Parathyroid adenoma (tissue), 2 donors: ENCODE measurements at regions not wholly inside any gene's neighbourhood (a gene's known extent, or its start where the extent isn't known, plus 50 kb on each side); places are given as distances from the start of the nearest gene placed in this dataset.
"Not testable (repeated sequence)": the region's sequence is repeated elsewhere in the genome, so short reads cannot be mapped to it uniquely, and the experiment has no call there.

ENCODE experiments used
- H2AFZ ChIP-seq: fragments of 300-600 bp; sonication (generic); one replicate; pipeline ENCODE4 v1.7.0; 2017; ENCODE audit warnings: antibody characterized with exemption, mild to moderate bottlenecking
- H3K27ac ChIP-seq: fragments of 300-600 bp; sonication (generic); one replicate; pipeline ENCODE4 v1.7.0; 2017
- H3K27me3 ChIP-seq: fragments of 300-600 bp; sonication (generic); one replicate; pipeline ENCODE4 v1.7.0; 2017; ENCODE audit warnings: low read length; ENCODE audit not compliant: control insufficient read depth, insufficient read depth
- H3K36me3 ChIP-seq: fragments of 300-600 bp; sonication (generic); one replicate; pipeline ENCODE4 v1.7.0; 2017; ENCODE audit warnings: low read length; ENCODE audit not compliant: control insufficient read depth, insufficient read depth
- H3K4me1 ChIP-seq: fragments of 300-600 bp; sonication (generic); one replicate; pipeline ENCODE4 v1.7.0; 2017; ENCODE audit warnings: control low read depth
- H3K4me2 ChIP-seq: fragments of 300-600 bp; sonication (generic); one replicate; pipeline ENCODE4 v1.7.0; 2017; ENCODE audit warnings: low read length
- H3K4me3 ChIP-seq: fragments of 300-600 bp; sonication (generic); one replicate; pipeline ENCODE4 v1.7.0; 2017; ENCODE audit warnings: low read depth, low read length
- H3K79me2 ChIP-seq: fragments of 300-600 bp; sonication (generic); one replicate; pipeline ENCODE4 v1.7.0; 2017; ENCODE audit warnings: control low read depth
- H3K9ac ChIP-seq: fragments of 300-600 bp; sonication (generic); one replicate; pipeline ENCODE4 v1.7.0; 2017; ENCODE audit warnings: mild to moderate bottlenecking
- H3K9me3 ChIP-seq: fragments of 300-600 bp; sonication (generic); one replicate; pipeline ENCODE4 v1.7.0; 2017; ENCODE audit warnings: low read length; ENCODE audit not compliant: control insufficient read depth
- TF ChIP-seq, protein P1 (sequence below): fragments of 300-600 bp; sonication (generic); IDR thresholded peaks from one replicate; pipeline ENCODE4 v1.7.0; 2017; ENCODE audit warnings: antibody characterized with exemption, mild to moderate bottlenecking
- donor health status: primary hyperparathyroidism.

DNA sequence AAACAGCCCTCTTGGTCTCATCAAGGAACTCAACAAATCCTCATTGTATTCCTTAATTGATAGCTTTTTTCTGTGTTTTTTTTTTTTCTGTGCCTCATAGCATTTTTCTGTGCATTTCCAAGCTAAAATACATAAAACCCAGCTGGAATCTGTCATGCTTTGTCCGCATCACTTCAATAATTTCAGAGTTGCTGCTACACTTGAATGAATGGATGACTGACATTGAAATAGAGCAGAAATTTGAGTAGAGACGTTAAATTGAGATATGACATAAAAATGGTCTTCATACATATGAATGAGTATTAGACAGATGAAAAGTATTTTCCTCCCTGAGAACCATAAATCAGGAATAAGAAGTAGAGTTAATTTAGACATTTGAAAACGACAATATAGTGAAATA is 593.2 kb downstream of the TMA16 start:
- Histone ChIP-seq H3K36me3 (no peaks in the 10 kb centered on the region), H3K9ac (no peak overlapping the region), H2AFZ (no peak overlapping the region), H3K27me3 (no peaks in the 10 kb centered on the region), H3K4me2 (no peak overlapping the region), H3K9me3 (no peaks in the 10 kb centered on the region), H3K79me2 (no peaks in the 10 kb centered on the region), H3K27ac (no peak overlapping the region), H3K4me1 (no peaks in the 10 kb centered on the region), H3K4me3 (no peak overlapping the region)
- TF ChIP-seq, protein P1, sequence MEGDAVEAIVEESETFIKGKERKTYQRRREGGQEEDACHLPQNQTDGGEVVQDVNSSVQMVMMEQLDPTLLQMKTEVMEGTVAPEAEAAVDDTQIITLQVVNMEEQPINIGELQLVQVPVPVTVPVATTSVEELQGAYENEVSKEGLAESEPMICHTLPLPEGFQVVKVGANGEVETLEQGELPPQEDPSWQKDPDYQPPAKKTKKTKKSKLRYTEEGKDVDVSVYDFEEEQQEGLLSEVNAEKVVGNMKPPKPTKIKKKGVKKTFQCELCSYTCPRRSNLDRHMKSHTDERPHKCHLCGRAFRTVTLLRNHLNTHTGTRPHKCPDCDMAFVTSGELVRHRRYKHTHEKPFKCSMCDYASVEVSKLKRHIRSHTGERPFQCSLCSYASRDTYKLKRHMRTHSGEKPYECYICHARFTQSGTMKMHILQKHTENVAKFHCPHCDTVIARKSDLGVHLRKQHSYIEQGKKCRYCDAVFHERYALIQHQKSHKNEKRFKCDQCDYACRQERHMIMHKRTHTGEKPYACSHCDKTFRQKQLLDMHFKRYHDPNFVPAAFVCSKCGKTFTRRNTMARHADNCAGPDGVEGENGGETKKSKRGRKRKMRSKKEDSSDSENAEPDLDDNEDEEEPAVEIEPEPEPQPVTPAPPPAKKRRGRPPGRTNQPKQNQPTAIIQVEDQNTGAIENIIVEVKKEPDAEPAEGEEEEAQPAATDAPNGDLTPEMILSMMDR, result no peak

DNA sequence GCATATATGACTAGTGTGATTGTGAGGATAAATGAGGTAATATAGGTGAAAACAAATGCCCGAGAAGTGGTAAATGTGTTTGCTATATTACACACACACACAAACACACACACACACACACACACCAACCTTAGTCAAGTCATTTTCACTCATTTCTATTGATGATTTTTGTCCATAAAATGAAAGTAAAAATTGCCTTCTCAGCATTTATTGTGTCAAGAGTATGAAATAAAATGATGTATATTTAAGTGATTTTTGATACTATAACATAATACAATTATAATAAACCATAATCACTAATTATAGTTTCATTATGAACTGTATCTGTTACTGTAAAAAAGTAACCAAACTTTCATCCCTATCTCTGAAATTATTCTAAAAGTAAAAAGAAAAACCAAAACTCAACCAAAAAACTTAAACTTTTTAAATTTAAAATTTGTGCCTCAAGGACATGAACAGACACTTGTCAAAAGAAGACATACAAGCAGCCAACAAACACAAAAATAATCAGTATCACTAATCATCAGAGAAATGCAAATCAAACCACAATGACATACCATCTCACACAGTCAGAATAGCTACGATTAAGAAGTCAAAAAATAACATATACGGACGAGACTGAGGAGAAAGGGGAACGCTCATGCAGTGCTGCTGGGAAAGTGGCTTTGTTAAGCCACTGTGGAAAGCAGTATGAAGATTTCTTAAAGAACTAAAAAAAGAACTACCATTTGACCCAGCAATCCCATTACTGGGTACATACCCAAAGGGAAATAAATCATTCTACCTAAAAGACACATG is 601.0 kb downstream of the TMA16 start:
- TF ChIP-seq, protein P1, result no peak
- Histone ChIP-seq H3K27ac (no peak overlapping the region), H3K4me3 (no peak overlapping the region), H3K9me3 (no peaks in the 10 kb centered on the region), H3K4me2 (no peak overlapping the region), H3K36me3 (no peaks in the 10 kb centered on the region), H3K79me2 (no peaks in the 10 kb centered on the region), H3K9ac (no peak overlapping the region), H3K4me1 (no peaks in the 10 kb centered on the region), H2AFZ (no peak overlapping the region), H3K27me3 (no peaks in the 10 kb centered on the region)

DNA sequence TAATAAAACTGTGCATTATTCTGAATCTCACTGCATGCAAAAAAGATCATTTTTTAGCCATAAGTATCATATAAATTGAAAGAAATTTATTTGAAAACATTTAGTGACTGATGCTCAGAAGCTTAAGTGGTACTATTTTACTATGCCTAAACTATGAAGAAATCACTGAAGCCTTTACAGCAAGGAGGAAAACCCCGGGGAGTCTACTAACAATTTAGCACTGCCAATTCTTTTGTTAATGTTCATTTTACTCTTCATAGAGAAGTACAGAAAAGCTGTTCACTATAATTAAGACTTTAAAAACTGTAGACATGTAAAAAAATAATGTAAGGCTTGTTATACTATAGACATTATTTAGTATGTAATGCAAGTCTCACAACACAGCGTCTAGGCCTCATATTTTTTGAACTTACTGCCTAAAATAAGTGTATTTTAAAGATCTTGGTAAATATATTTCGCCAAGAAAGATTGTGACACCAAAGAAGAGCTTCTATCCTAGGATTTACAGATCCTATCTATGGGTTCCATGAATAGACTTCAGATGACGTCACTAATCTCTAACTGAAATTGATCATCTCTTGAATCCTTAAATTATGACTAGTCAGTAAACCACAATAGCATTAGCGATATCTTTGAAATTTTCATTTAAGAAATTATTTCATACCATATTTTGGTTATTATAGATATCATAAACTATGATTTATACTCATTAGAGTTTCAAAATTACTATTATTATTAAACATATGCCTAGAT is 602.5 kb downstream of the TMA16 start:
- Histone ChIP-seq H3K4me1 (no peaks in the 10 kb centered on the region), H3K9me3 (no peaks in the 10 kb centered on the region), H3K27me3 (no peaks in the 10 kb centered on the region), H3K9ac (no peak overlapping the region), H3K4me3 (no peak overlapping the region), H2AFZ (no peak overlapping the region), H3K27ac (no peak overlapping the region), H3K4me2 (no peak overlapping the region), H3K36me3 (no peaks in the 10 kb centered on the region), H3K79me2 (no peaks in the 10 kb centered on the region)
- TF ChIP-seq, protein P1, result no peak

DNA sequence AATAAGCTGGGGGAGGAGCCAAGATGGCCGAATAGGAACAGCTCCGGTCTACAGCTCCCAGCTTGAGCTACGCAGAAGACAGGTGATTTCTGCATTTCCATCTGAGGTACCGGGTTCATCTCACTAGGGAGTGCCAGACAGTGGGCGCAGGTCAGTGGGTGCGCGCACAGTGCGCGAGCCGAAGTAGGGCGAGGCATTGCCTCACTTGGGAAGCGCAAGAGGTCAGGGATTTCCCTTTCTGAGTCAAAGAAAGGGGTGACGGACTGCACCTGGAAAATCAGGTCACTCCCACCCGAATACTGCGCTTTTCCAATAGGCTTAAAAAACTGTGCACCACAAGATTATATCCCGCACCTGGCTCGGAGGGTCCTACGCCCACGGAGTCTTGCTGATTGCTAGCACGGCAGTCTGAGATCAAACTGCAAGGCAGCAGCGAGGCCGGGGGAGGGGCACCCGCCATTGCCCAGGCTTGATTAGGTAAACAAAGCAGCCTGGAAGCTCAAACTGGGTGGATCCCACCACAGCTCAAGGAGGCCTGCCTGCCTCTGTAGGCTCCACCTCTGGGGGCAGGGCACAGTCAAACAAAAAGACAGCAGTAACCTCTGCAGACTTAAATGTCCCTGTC is 606.4 kb downstream of the TMA16 start:
- H2AFZ ChIP-seq, H3K4me1 ChIP-seq, H3K27ac ChIP-seq, H3K4me3 ChIP-seq, H3K9me3 ChIP-seq, H3K27me3 ChIP-seq, H3K4me2 ChIP-seq, H3K36me3 ChIP-seq, H3K79me2 ChIP-seq, H3K9ac ChIP-seq: not testable (repeated sequence)

DNA sequence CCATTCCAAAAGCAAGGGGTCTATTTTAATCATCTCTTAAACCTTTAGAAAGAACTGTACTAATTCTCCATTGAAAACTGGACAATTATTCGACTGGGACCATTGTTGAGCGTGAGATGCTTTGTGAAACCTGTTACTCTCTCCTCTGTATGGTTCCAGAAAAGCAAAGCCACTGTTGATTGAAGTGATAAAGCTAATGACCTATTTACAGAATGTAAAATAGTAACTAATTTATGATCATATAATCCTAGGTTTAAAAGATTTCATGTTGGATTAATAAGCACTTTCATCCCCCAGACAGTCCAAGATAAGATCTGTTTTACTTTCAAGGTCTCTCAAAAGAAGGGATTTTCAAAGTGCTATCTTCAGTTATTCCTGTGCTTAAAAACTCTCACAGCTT is 614.5 kb downstream of the TMA16 start:
- Histone ChIP-seq H2AFZ (no peak overlapping the region), H3K79me2 (no peaks in the 10 kb centered on the region), H3K27me3 (no peaks in the 10 kb centered on the region), H3K4me1 (no peaks in the 10 kb centered on the region), H3K36me3 (no peaks in the 10 kb centered on the region), H3K9me3 (no peaks in the 10 kb centered on the region), H3K27ac (no peak overlapping the region), H3K4me2 (no peak overlapping the region), H3K9ac (no peak overlapping the region), H3K4me3 (no peak overlapping the region)
- TF ChIP-seq, protein P1, result no peak
